Neural cell (in vitro differentiated cells): ENCODE measurements at regions not wholly inside any gene's neighbourhood (a gene's known extent, or its start where the extent isn't known, plus 50 kb on each side); places are given as distances from the start of the nearest gene placed in this dataset.

Experiments used
- H2AFZ ChIP-seq: fragments of 200-600, 300-800 bp; sonication (generic), shearing (Covaris generic); 2 replicates; pipeline ENCODE4 v1.6.0; 2014; ENCODE audit warnings: low read depth, mild to moderate bottlenecking, antibody characterized with exemption, low read length, moderate library complexity
- H3F3A ChIP-seq: fragments of 200-600 bp; shearing (Covaris generic); 2 replicates; pipeline ENCODE4 v1.6.1; 2016; ENCODE audit warnings: mild to moderate bottlenecking, moderate library complexity, mixed read lengths, antibody characterized with exemption, low read length; ENCODE audit not compliant: insufficient read depth, poor library complexity, severe bottlenecking
- H3K27ac ChIP-seq: fragments of 200-600, 300-800 bp; sonication (generic), shearing (Covaris generic); 2 replicates; pipeline ENCODE4 v1.5.1; 2014; ENCODE audit warnings: mild to moderate bottlenecking, low read length, moderate library complexity
- H3K27me3 ChIP-seq: fragments of 300-800, 200-600 bp; sonication (generic), shearing (Covaris generic); 2 replicates; pipeline ENCODE4 v1.6.0; 2014; ENCODE audit warnings: mild to moderate bottlenecking, low read depth, low read length, moderate library complexity; ENCODE audit not compliant: insufficient read depth
- H3K36me3 ChIP-seq: fragments of 300-800, 200-600 bp; sonication (generic), shearing (Covaris generic); 2 replicates; pipeline ENCODE4 v1.5.1; 2014; ENCODE audit warnings: mild to moderate bottlenecking, antibody characterized with exemption, low read length, moderate library complexity; ENCODE audit not compliant: insufficient read depth
- H3K4me2 ChIP-seq: fragments of 300-800, 200-600 bp; sonication (generic), shearing (Covaris generic); 2 replicates; pipeline ENCODE4 v1.6.0; 2014; ENCODE audit warnings: mild to moderate bottlenecking, low read length
- H3K4me3 ChIP-seq: fragments of 300-800, 200-600 bp; sonication (generic), shearing (Covaris generic); 2 replicates; pipeline ENCODE4 v1.5.1; 2014; ENCODE audit warnings: mild to moderate bottlenecking, low read length, moderate library complexity
- H3K79me2 ChIP-seq: fragments of 200-600 bp; shearing (Covaris generic); replicated peaks from 2 replicates; pipeline ENCODE4 v1.6.0; 2014; ENCODE audit warnings: mild to moderate bottlenecking, low read length, moderate library complexity; ENCODE audit not compliant: insufficient read depth
- H3K9ac ChIP-seq: fragments of 300-800, 200-600 bp; sonication (generic), shearing (Covaris generic); 2 replicates; pipeline ENCODE4 v1.6.1; 2016; ENCODE audit warnings: mild to moderate bottlenecking, low read length, mixed read lengths
- H3K9me2 ChIP-seq: fragments of 200-600 bp; shearing (Covaris generic); 2 replicates; pipeline ENCODE4 v1.6.1; 2016; ENCODE audit warnings: mild to moderate bottlenecking, low read length, mixed read lengths; ENCODE audit not compliant: insufficient read depth
- H3K9me3 ChIP-seq: fragments of 200-600, 300-800 bp; sonication (generic), shearing (Covaris generic); 2 replicates; pipeline ENCODE4 v1.6.1; 2016; ENCODE audit warnings: mild to moderate bottlenecking, mixed run types, low read length, moderate library complexity, mixed read lengths
- H4K20me1 ChIP-seq: fragments of 200-600 bp; shearing (Covaris generic); 2 replicates; pipeline ENCODE4 v1.6.1; 2016; ENCODE audit warnings: mild to moderate bottlenecking, mixed run types; ENCODE audit not compliant: insufficient read depth
- EP300 ChIP-seq: fragments of 450-650 bp; conservative IDR thresholded peaks from 2 replicates; pipeline ENCODE4 v1.6.1; 2014; ENCODE audit warnings: antibody characterized with exemption, mild to moderate bottlenecking, moderate library complexity; ENCODE audit not compliant: poor library complexity, severe bottlenecking
- EZH2 ChIP-seq: fragments of 200-600, 300-800 bp; shearing (Covaris generic), sonication (generic); IDR thresholded peaks from 2 replicates; pipeline ENCODE4 v1.6.1; 2014; ENCODE audit warnings: antibody characterized with exemption, low read length, borderline replicate concordance, mild to moderate bottlenecking; ENCODE audit not compliant: insufficient read depth, poor library complexity, severe bottlenecking
- MXI1 ChIP-seq: fragments of 450-650 bp; conservative IDR thresholded peaks from 2 replicates; pipeline ENCODE4 v1.6.1; 2014; ENCODE audit warnings: antibody characterized with exemption, mild to moderate bottlenecking; ENCODE audit not compliant: poor library complexity, severe bottlenecking
- POLR2AphosphoS5 ChIP-seq: IDR thresholded peaks from 2 replicates; pipeline ENCODE4 v1.6.1; 2012
- RAD21 ChIP-seq: fragments of 450-650 bp; conservative IDR thresholded peaks from 2 replicates; pipeline ENCODE4 v1.6.1; 2014; ENCODE audit warnings: antibody characterized with exemption, mild to moderate bottlenecking, moderate library complexity
- REST ChIP-seq: IDR thresholded peaks from 2 replicates; pipeline ENCODE4 v1.6.1; 2012; ENCODE audit warnings: borderline replicate concordance
- SMC3 ChIP-seq: fragments of 450-650 bp; conservative IDR thresholded peaks from 2 replicates; pipeline ENCODE4 v1.6.1; 2014; ENCODE audit warnings: antibody characterized with exemption, mild to moderate bottlenecking, moderate library complexity; ENCODE audit not compliant: poor library complexity
- TAF1 ChIP-seq: IDR thresholded peaks from 2 replicates; pipeline ENCODE4 v1.6.1; 2012; ENCODE audit warnings: low read depth
- TF ChIP-seq, protein P1 (sequence below): fragments of 450-650 bp; IDR thresholded peaks from 2 replicates; pipeline ENCODE4 v1.5.1; 2014; ENCODE audit warnings: antibody characterized with exemption, mild to moderate bottlenecking, moderate library complexity; ENCODE audit not compliant: poor library complexity, severe bottlenecking

DNA sequence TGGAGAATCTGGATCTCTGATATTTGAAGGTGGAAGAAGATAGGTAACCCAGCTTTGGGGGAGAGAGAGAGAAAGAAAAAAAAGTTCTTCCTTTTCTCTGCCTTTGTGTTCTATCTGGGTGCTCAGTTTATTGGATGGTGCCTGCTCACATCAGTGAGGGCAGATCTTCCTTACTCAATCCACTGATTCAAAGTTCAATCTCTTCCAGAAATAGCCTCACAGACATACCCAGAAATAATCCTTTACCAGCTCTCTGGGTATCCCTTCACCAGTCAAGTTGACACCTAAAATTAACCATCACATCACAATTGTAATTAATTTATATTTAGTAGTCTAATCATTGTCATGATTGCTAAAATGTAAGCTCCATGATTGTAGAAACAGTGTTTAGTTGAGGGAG is 189.1 kb downstream of the EPM2A start:
- Histone ChIP-seq H3K4me3 (no peak overlapping the region), H3K79me2 (no peaks in the 10 kb centered on the region), H3K9me2 (no peaks in the 10 kb centered on the region), H3K9me3 (no peaks in the 10 kb centered on the region), H3K36me3 (no peaks in the 10 kb centered on the region), H4K20me1 (no peaks in the 10 kb centered on the region), H3F3A (no peaks in the 10 kb centered on the region), H3K27ac (no peak overlapping the region), H3K27me3 (no peaks in the 10 kb centered on the region), H3K9ac (no peak overlapping the region), H2AFZ (no peak overlapping the region), H3K4me2 (no peak overlapping the region)
- TF ChIP-seq EP300, result no peak
- no peak for TF ChIP-seq MXI1
- TF ChIP-seq TAF1, result no peak
- TF ChIP-seq, protein P1, sequence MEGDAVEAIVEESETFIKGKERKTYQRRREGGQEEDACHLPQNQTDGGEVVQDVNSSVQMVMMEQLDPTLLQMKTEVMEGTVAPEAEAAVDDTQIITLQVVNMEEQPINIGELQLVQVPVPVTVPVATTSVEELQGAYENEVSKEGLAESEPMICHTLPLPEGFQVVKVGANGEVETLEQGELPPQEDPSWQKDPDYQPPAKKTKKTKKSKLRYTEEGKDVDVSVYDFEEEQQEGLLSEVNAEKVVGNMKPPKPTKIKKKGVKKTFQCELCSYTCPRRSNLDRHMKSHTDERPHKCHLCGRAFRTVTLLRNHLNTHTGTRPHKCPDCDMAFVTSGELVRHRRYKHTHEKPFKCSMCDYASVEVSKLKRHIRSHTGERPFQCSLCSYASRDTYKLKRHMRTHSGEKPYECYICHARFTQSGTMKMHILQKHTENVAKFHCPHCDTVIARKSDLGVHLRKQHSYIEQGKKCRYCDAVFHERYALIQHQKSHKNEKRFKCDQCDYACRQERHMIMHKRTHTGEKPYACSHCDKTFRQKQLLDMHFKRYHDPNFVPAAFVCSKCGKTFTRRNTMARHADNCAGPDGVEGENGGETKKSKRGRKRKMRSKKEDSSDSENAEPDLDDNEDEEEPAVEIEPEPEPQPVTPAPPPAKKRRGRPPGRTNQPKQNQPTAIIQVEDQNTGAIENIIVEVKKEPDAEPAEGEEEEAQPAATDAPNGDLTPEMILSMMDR, result no peak
- no peak for TF ChIP-seq EZH2
- no peak for TF ChIP-seq REST

DNA sequence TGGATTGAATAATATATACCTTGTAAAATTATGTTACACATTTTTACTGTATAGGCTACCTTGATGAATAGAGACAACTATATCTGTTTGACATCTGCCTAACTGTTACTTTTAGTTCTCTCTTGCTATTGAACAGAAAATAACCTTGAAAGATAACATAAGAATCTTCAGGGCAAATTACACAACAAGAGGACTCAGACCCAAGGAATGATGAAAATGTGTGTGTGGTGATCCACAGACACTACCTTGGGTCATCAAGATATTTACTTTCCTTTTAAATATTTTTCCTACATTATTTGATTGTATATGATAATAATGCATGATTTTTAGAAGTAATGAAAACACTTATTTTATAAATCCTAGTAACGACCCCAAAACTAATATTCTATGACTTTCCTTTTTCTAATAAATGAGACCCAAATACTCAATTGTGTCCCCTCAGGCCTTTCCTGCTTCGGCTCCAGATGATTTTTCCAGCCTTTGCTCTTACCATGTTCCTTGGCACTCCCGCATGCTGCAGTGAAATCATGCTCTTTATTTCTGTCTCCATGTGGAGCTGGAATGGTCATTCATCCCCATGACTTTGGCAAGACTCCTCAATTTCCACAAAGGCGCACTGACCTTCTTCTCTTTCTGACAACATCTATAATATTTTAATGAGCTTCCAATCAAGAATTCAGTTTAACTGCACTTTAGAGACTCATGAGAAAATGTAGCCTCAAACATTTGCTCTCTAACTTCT is 187.6 kb downstream of the EPM2A start:
- Histone ChIP-seq H3K9me2 (no peaks in the 10 kb centered on the region), H3K9ac (no peak overlapping the region), H3K4me2 (no peak overlapping the region), H3K27me3 (no peaks in the 10 kb centered on the region), H2AFZ (no peak overlapping the region), H3K4me3 (no peak overlapping the region), H3K27ac (no peak overlapping the region), H3K36me3 (no peaks in the 10 kb centered on the region), H3K79me2 (no peaks in the 10 kb centered on the region), H3K9me3 (no peaks in the 10 kb centered on the region), H4K20me1 (no peaks in the 10 kb centered on the region), H3F3A (no peaks in the 10 kb centered on the region)
- no peak for TF ChIP-seq EP300
- TF ChIP-seq, protein P1, result no peak
- TF ChIP-seq RAD21, result no peak
- TF ChIP-seq REST, result no peak
- TF ChIP-seq MXI1, result no peak
- no peak for TF ChIP-seq SMC3
- no peak for TF ChIP-seq POLR2AphosphoS5
- TF ChIP-seq TAF1, result no peak
- TF ChIP-seq EZH2, result no peak
